NB4 (cell line): ENCODE measurements at regions not wholly inside any gene's neighbourhood (a gene's known extent, or its start where the extent isn't known, plus 50 kb on each side); places are given as distances from the start of the nearest gene placed in this dataset.

Source experiments
- DNase-seq: peaks from one replicate; pipeline ENCODE4 v3.0.0; 2010; ENCODE audit warnings: low read depth
- H3K4me3 ChIP-seq: one replicate; pipeline ENCODE4 v1.5.1; 2011; ENCODE audit warnings: mild to moderate bottlenecking, low read depth, low read length, moderate library complexity
- MYC ChIP-seq: IDR thresholded peaks from 2 replicates; pipeline ENCODE4 v1.6.1; 2011; ENCODE audit warnings: low read depth, low read length
- POLR2A ChIP-seq: IDR thresholded peaks from 2 replicates; pipeline ENCODE4 v1.6.1; 2011; ENCODE audit warnings: mild to moderate bottlenecking; ENCODE audit not compliant: insufficient read length; ENCODE audit errors: extremely low read depth
- TF ChIP-seq, protein P1 (sequence below): IDR thresholded peaks from one replicate; pipeline ENCODE4 v1.5.1; 2012; ENCODE audit warnings: low read depth, low read length
- TF ChIP-seq, protein P2 (sequence below): IDR thresholded peaks from 2 replicates; pipeline ENCODE4 v1.6.1; 2011; ENCODE audit warnings: low read depth, low read length

DNA sequence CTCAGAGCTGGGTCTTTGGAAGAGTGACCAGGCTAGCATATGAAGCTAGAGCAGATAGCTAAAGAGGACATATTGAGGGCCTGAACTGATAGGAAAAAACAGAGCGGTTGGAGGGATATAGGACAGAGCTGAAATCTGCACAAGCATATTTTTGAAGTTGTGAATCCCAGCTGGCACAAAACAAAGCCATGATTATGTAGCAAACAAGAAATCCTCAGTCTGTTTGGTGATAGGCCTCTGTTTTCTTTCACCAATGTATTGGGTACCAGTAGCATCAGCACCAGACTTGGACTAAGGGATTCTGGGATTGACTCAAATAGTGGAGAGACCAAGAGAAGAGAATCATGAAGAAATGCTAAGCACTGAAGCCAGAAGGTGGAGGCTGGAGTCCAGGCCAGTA is 151.0 kb downstream of the FAM43A start:
- TF ChIP-seq, protein P1, sequence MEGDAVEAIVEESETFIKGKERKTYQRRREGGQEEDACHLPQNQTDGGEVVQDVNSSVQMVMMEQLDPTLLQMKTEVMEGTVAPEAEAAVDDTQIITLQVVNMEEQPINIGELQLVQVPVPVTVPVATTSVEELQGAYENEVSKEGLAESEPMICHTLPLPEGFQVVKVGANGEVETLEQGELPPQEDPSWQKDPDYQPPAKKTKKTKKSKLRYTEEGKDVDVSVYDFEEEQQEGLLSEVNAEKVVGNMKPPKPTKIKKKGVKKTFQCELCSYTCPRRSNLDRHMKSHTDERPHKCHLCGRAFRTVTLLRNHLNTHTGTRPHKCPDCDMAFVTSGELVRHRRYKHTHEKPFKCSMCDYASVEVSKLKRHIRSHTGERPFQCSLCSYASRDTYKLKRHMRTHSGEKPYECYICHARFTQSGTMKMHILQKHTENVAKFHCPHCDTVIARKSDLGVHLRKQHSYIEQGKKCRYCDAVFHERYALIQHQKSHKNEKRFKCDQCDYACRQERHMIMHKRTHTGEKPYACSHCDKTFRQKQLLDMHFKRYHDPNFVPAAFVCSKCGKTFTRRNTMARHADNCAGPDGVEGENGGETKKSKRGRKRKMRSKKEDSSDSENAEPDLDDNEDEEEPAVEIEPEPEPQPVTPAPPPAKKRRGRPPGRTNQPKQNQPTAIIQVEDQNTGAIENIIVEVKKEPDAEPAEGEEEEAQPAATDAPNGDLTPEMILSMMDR = no peak
- TF ChIP-seq, protein P2, sequence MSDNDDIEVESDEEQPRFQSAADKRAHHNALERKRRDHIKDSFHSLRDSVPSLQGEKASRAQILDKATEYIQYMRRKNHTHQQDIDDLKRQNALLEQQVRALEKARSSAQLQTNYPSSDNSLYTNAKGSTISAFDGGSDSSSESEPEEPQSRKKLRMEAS = no peak
- TF ChIP-seq POLR2A = no peak
- no peak for TF ChIP-seq MYC
- DNase-seq = no peak
- H3K4me3 ChIP-seq = no peak overlapping the region

DNA sequence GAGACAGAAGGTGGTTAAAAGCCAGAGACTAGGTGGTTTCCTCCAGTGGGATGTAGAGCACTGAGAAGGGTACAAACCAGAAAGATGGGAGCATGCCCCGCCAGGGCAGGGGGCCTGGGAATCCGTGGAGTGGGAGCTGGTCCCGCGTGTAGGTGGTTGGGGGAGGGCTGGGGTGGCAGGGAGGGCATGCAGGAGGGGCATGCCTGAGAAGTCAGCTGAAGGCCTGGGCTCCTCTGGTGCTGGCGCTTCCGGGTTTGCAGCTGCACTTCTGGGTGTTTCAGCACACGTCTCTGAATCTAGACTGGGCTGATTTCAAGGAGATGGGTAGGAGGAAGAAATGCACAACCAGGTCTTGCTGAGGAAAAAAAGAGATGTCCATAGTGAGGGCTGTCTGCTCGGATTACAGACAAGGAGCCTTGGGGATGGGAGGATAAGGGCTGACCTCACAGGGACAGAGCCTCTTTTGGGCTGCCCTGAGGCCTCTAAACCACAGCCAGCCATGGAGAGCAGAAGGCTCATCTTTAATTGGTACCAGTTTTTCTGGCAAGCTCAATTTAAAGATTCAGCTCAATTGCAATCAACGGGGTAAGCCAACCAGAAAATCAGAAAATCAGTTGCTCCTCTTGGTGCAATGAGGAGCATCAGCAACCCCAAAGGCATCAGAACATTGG is 151.9 kb downstream of the FAM43A start:
- TF ChIP-seq, protein P1 = no peak
- no peak for TF ChIP-seq MYC
- TF ChIP-seq, protein P2 = no peak
- no peak for TF ChIP-seq POLR2A
- no peak overlapping the region for H3K4me3 ChIP-seq
- DNase-seq = no peak

DNA sequence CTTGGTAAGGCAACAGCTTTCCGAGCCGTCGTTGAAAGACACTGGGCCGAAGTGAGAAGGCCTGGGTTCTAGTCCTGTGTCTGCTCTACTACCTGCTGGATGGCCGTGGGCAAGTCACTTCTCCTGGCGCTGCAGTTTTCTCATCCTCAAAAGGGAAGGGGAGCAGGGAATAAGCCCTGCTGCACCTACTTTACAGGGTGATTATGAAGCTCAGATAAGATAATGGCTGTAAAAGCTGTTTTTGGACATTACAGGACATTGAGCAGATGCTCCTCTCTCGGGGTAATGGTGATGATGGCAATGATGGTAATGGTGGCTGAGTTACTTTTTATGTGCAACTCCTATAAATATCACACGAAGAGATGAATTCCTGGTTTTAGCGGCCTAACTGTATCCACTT is 152.6 kb downstream of the FAM43A start:
- no peak overlapping the region for H3K4me3 ChIP-seq
- no peak for TF ChIP-seq MYC
- TF ChIP-seq, protein P2 = no peak
- TF ChIP-seq, protein P1 = no peak
- no peak for TF ChIP-seq POLR2A
- DNase-seq = no peak

DNA sequence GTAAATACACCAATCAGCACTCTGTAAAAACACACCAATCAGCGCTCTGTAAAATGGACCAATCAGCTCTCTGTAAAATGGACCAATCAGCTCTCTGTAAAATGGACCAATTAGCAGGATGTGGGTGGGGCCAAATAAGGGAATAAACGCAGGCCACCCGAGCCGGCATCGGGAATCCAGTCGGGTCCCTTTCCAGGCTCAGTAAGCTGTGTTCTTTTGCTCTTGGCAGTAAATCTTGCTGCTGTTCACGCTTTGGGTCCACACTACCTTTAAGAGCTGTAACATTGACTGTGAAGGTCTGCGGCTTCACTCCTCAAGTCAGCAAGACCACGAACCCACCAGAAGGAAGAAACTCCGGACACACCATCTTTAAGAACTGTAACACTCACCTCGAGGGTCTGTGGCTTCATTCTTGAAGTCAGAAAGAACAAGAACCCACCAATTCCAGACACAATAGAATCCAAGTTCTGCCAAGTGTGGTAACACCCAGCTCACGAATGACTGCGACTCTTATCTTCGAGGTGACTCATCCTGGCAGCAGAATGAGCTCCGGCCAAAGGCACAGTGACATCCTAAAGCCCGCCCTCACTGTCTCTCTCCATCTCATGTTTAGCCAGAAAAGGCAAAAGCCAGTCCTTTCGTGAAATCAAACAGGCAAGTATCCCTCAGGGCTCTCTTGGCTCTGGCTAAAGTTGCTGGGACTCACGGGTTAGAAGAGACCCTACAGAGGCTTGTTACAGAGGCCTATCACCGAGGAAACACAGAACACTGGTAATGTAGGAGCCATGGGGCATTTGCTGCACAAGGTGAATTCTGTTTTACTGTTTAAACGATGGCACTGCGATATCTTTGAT is 155.2 kb downstream of the FAM43A start:
- H3K4me3 ChIP-seq = no peak overlapping the region
- peak; percentile 55 for DNase-seq
- TF ChIP-seq POLR2A = no peak
- TF ChIP-seq, protein P2 = no peak
- TF ChIP-seq, protein P1 = no peak
- no peak for TF ChIP-seq MYC

DNA sequence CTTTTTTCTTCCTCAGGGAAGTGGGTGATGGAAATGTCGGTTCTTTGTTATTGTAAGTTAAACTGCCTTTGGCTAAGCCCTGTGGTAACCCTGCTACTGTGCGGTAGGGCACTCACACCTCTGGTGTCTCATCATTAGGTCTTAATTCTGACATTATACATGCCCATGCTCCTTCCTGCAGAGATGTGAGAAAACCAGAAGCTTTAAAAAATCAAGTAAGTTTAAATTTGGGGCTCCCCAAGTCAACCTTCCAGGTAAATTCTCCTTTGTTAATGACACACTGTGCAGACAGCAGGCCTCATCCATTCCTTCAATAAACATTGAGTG is 155.8 kb downstream of the FAM43A start:
- no peak for DNase-seq
- TF ChIP-seq, protein P2 = no peak
- TF ChIP-seq, protein P1 = no peak
- TF ChIP-seq MYC (no peak), POLR2A (no peak)
- no peak overlapping the region for H3K4me3 ChIP-seq
